Neutrophil (primary cell): ENCODE measurements at regions not wholly inside any gene's neighbourhood (a gene's known extent, or its start where the extent isn't known, plus 50 kb on each side); places are given as distances from the start of the nearest gene placed in this dataset.
"Not testable (repeated sequence)": the region's sequence is repeated elsewhere in the genome, so short reads cannot be mapped to it uniquely, and the experiment has no call there.

Source experiments
- H3K27ac ChIP-seq: fragments of 200-600 bp; sonication (generic); 2 replicates; pipeline ENCODE4 v1.5.1; 2016; ENCODE audit warnings: mild to moderate bottlenecking, moderate library complexity
- H3K27me3 ChIP-seq: fragments of 200-600 bp; sonication (generic); 2 replicates; pipeline ENCODE4 v1.6.0; 2016; ENCODE audit warnings: mild to moderate bottlenecking
- H3K36me3 ChIP-seq: fragments of 200-600 bp; sonication (generic); 2 replicates; pipeline ENCODE4 v1.5.1; 2017
- H3K4me1 ChIP-seq, 2 experiments: fragments of 200-600 bp in 1 of 2; sonication (generic) in 1 of 2; 1 replicate in 1 of 2; 2 replicates in 1 of 2; pipeline versions ENCODE4 v1.5.1 to v1.6.1; 2013 to 2016; ENCODE audit warnings: low read depth in 1 of 2, low read length in 1 of 2, mild to moderate bottlenecking in 1 of 2, moderate library complexity in 1 of 2; ENCODE audit not compliant: control insufficient read depth in 1 of 2, insufficient read depth in 1 of 2
- H3K4me3 ChIP-seq, 2 experiments: fragments of 200-600 bp in 1 of 2; sonication (generic) in 1 of 2; 1 replicate in 1 of 2; 2 replicates in 1 of 2; pipeline ENCODE4 v1.5.1; 2013 to 2016; ENCODE audit warnings: low read depth in 1 of 2, low read length in 1 of 2, mild to moderate bottlenecking in 1 of 2, moderate library complexity in 1 of 2
- H3K9me3 ChIP-seq: fragments of 200-600 bp; sonication (generic); 2 replicates; pipeline ENCODE4 v1.5.1; 2016
- CTCF ChIP-seq: fragments of 200-600 bp; sonication (generic); IDR thresholded peaks from 2 replicates; pipeline ENCODE4 v1.5.1; 2016; ENCODE audit warnings: antibody characterized with exemption

DNA sequence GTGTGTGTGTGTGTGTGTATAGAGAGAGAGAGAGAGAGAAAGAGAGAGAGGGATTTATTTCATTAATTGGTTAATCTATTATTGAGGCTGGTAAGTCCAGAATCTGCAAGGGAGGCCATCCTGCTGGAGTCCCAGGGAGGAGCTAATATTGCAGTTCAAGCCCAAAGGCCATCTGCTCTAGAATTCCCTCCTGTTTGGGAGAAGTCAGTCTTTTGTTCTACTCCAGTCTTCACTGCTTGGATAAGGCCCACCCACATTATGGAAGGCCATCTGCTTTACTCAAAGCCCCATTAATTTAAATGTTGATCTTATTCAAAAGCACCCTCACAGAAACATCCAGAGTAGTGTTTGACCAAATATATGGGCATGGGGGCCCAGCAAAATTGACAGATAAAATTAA is 317.5 kb upstream of the RASGEF1B start:
- no peaks in the 10 kb centered on the region for H3K27me3 ChIP-seq
- no peak overlapping the region for H3K4me3 ChIP-seq
- H3K27ac ChIP-seq, result no peak overlapping the region
- no peaks in the 10 kb centered on the region for H3K9me3 ChIP-seq
- no peaks in the 10 kb centered on the region for H3K4me1 ChIP-seq
- TF ChIP-seq CTCF, result no peak
- H3K36me3 ChIP-seq, result no peaks in the 10 kb centered on the region

GRCh38 chr4:81786766-81787165 is 315.1 kb upstream of the RASGEF1B start:
- H3K27me3 ChIP-seq, result no peaks in the 10 kb centered on the region
- no peak overlapping the region for H3K27ac ChIP-seq
- H3K4me1 ChIP-seq, result no peaks in the 10 kb centered on the region
- no peak overlapping the region for H3K4me3 ChIP-seq
- no peak for TF ChIP-seq CTCF
- H3K36me3 ChIP-seq, result no peaks in the 10 kb centered on the region
- H3K9me3 ChIP-seq, result no peaks in the 10 kb centered on the region

- TF ChIP-seq CTCF, result no peak
- Histone ChIP-seq H3K27me3 (no peaks in the 10 kb centered on the region), H3K27ac (no peak overlapping the region), H3K36me3 (no peaks in the 10 kb centered on the region), H3K9me3 (no peaks in the 10 kb centered on the region), H3K4me3 (no peak overlapping the region), H3K4me1 (no peaks in the 10 kb centered on the region)
Observed at GRCh38 chr4:81786063-81786763, 314.5 kb upstream of the RASGEF1B start.

- TF ChIP-seq CTCF, result no peak
- Histone ChIP-seq H3K27me3 (no peaks in the 10 kb centered on the region), H3K9me3 (no peaks in the 10 kb centered on the region), H3K36me3 (no peaks in the 10 kb centered on the region), H3K4me1 (no peaks in the 10 kb centered on the region), H3K4me3 (no peak overlapping the region), H3K27ac (no peak overlapping the region)
Observed at GRCh38 chr4:81785338-81785737, 313.6 kb upstream of the RASGEF1B start.

GRCh38 chr4:81783558-81783957 is 311.9 kb upstream of the RASGEF1B start:
- H3K27ac ChIP-seq, result no peak overlapping the region
- H3K4me3 ChIP-seq, result no peak overlapping the region
- no peaks in the 10 kb centered on the region for H3K36me3 ChIP-seq
- no peaks in the 10 kb centered on the region for H3K9me3 ChIP-seq
- TF ChIP-seq CTCF, result no peak
- H3K27me3 ChIP-seq, result no peaks in the 10 kb centered on the region
- no peaks in the 10 kb centered on the region for H3K4me1 ChIP-seq

- no peaks in the 10 kb centered on the region for H3K36me3 ChIP-seq
- no peak for TF ChIP-seq CTCF
- no peaks in the 10 kb centered on the region for H3K9me3 ChIP-seq
- H3K27ac ChIP-seq, result no peak overlapping the region
- H3K4me3 ChIP-seq, result no peak overlapping the region
- H3K4me1 ChIP-seq, result no peaks in the 10 kb centered on the region
- no peaks in the 10 kb centered on the region for H3K27me3 ChIP-seq
Observed at GRCh38 chr4:81781799-81782198, 310.1 kb upstream of the RASGEF1B start.

GRCh38 chr4:81777718-81778117 is 306.0 kb upstream of the RASGEF1B start:
- not testable (repeated sequence) for H3K4me3 ChIP-seq, H3K36me3 ChIP-seq, H3K27me3 ChIP-seq, H3K4me1 ChIP-seq, H3K9me3 ChIP-seq, H3K27ac ChIP-seq
